ENCODE measurements at regions not wholly inside any gene's neighbourhood (a gene's known extent, or its start where the extent isn't known, plus 50 kb on each side); places are given as distances from the start of the nearest gene placed in this dataset.

- TF ChIP-seq, protein P1, sequence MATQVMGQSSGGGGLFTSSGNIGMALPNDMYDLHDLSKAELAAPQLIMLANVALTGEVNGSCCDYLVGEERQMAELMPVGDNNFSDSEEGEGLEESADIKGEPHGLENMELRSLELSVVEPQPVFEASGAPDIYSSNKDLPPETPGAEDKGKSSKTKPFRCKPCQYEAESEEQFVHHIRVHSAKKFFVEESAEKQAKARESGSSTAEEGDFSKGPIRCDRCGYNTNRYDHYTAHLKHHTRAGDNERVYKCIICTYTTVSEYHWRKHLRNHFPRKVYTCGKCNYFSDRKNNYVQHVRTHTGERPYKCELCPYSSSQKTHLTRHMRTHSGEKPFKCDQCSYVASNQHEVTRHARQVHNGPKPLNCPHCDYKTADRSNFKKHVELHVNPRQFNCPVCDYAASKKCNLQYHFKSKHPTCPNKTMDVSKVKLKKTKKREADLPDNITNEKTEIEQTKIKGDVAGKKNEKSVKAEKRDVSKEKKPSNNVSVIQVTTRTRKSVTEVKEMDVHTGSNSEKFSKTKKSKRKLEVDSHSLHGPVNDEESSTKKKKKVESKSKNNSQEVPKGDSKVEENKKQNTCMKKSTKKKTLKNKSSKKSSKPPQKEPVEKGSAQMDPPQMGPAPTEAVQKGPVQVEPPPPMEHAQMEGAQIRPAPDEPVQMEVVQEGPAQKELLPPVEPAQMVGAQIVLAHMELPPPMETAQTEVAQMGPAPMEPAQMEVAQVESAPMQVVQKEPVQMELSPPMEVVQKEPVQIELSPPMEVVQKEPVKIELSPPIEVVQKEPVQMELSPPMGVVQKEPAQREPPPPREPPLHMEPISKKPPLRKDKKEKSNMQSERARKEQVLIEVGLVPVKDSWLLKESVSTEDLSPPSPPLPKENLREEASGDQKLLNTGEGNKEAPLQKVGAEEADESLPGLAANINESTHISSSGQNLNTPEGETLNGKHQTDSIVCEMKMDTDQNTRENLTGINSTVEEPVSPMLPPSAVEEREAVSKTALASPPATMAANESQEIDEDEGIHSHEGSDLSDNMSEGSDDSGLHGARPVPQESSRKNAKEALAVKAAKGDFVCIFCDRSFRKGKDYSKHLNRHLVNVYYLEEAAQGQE (IDR thresholded peaks at IDR 0.05; ENCODE audit: low read depth): no peak
- TF ChIP-seq CREB1 (IDR thresholded peaks at IDR 0.05; ENCODE audit: low read depth) (no peak), EP300 (IDR thresholded peaks at IDR 0.05; ENCODE audit: borderline replicate concordance) (no peak)
These were observed 74.2 kb downstream of the TOMM20 start for GRCh38 chr1:235054466-235054865.

DNA sequence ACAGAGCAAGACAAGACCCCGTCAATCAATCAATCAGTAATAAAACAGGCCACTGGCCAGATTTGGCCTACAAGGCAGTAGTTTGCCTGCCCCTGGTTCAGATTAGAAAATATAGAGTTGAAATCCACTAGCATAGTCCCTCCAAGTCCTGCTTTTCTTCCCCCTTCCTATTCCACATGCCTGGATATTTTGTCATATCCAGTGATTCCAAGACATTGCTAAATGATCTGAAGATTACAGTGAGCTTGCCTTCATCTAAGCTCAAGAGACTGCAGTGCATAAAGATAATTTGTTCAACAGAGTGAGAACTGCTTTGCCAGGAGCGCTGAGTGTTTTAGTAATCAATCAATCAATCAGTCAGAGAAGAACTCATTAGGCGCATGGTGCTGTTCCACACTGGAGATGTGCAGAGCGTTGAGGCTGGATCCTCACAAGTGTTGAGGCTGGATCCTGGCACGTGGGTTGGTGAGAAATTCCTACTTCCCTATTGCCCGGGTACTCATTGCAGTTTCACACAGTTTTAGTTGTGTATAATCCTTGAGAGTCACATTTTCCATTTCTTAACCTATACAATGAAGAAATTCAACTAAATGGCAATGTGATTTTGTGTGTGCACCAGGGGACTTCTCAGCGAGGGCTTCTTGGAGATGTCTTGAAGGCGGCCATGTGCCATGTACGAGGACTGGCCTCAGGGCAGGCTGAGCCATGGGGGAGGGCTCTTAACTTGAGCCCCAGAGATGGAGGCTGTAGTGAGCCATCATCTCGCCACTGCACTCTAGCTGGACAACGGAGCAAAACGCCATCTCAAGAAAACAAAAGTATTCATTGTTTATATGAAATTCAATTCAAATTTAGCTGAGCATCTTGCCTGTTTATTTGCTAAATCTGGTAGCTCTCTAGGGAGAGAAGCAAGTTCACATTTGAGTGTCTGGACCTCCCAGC lies 76.3 kb downstream of the TOMM20 start:
- TF ChIP-seq, protein P1 (IDR thresholded peaks at IDR 0.05; ENCODE audit: low read depth): no peak
- TF ChIP-seq CREB1 (IDR thresholded peaks at IDR 0.05; ENCODE audit: low read depth) (no peak), EGR1 (IDR thresholded peaks at IDR 0.05) (no peak), TAF1 (IDR thresholded peaks at IDR 0.05; ENCODE audit: low read depth) (no peak), CEBPB (IDR thresholded peaks at IDR 0.05) (no peak), TCF12 (IDR thresholded peaks at IDR 0.05; ENCODE audit: low read depth) (no peak), NFIC (IDR thresholded peaks at IDR 0.05) (no peak), RAD21 (IDR thresholded peaks at IDR 0.05; ENCODE audit: low read depth) (no peak), FOXM1 (IDR thresholded peaks at IDR 0.05; ENCODE audit: borderline replicate concordance, low read depth) (no peak), ZBTB7A (IDR thresholded peaks at IDR 0.05; ENCODE audit: low read depth) (no peak), EP300 (IDR thresholded peaks at IDR 0.05; ENCODE audit: borderline replicate concordance) (no peak), YY1 (IDR thresholded peaks at IDR 0.05; ENCODE audit: low read depth) (no peak), USF1 (IDR thresholded peaks at IDR 0.05) (no peak), TEAD4 (IDR thresholded peaks at IDR 0.05) (no peak)
- TF ChIP-seq, protein P2, sequence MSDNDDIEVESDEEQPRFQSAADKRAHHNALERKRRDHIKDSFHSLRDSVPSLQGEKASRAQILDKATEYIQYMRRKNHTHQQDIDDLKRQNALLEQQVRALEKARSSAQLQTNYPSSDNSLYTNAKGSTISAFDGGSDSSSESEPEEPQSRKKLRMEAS (IDR thresholded peaks at IDR 0.05): no peak

- TF ChIP-seq TAF1 (IDR thresholded peaks at IDR 0.05; ENCODE audit: low read depth) (no peak), EP300 (IDR thresholded peaks at IDR 0.05; ENCODE audit: borderline replicate concordance) (no peak), USF1 (IDR thresholded peaks at IDR 0.05) (no peak), YY1 (IDR thresholded peaks at IDR 0.05; ENCODE audit: low read depth) (no peak), TEAD4 (IDR thresholded peaks at IDR 0.05) (no peak), TCF12 (IDR thresholded peaks at IDR 0.05; ENCODE audit: low read depth) (no peak), FOXM1 (IDR thresholded peaks at IDR 0.05; ENCODE audit: borderline replicate concordance, low read depth) (no peak), RAD21 (IDR thresholded peaks at IDR 0.05; ENCODE audit: low read depth) (no peak), ZBTB7A (IDR thresholded peaks at IDR 0.05; ENCODE audit: low read depth) (no peak), NFIC (IDR thresholded peaks at IDR 0.05) (no peak), EGR1 (IDR thresholded peaks at IDR 0.05) (no peak)
- TF ChIP-seq, protein P2 (IDR thresholded peaks at IDR 0.05): no peak
These were observed 77.1 kb downstream of the TOMM20 start for GRCh38 chr1:235051521-235051920.

GRCh38 chr1:235050911-235051360 lies 77.7 kb downstream of the TOMM20 start:
- TF ChIP-seq YY1 (IDR thresholded peaks at IDR 0.05; ENCODE audit: low read depth): no peak
- TF ChIP-seq USF1 (IDR thresholded peaks at IDR 0.05): no peak
- no peak for TF ChIP-seq EP300 (IDR thresholded peaks at IDR 0.05; ENCODE audit: borderline replicate concordance)
- TF ChIP-seq, protein P2 (IDR thresholded peaks at IDR 0.05): no peak

- TF ChIP-seq NFIC (IDR thresholded peaks at IDR 0.05) (no peak), CEBPB (IDR thresholded peaks at IDR 0.05) (no peak), TCF12 (IDR thresholded peaks at IDR 0.05; ENCODE audit: low read depth) (no peak), ZBTB7A (IDR thresholded peaks at IDR 0.05; ENCODE audit: low read depth) (no peak)
- TF ChIP-seq, protein P1 (IDR thresholded peaks at IDR 0.05; ENCODE audit: low read depth): no peak
These were observed 79.4 kb downstream of the TOMM20 start for GRCh38 chr1:235049217-235049616.
